DOHH2 (cell line): ENCODE measurements at regions not wholly inside any gene's neighbourhood (a gene's known extent, or its start where the extent isn't known, plus 50 kb on each side); places are given as distances from the start of the nearest gene placed in this dataset.

Experiments
- H3F3A ChIP-seq: fragments of 200-600 bp; sonication (generic), shearing (Covaris generic); 2 replicates; pipeline ENCODE4 v1.6.0; 2016; ENCODE audit warnings: antibody characterized with exemption, mild to moderate bottlenecking; ENCODE audit not compliant: control insufficient read depth, insufficient read depth
- H3K27ac ChIP-seq: fragments of 200-600 bp; sonication (generic); 2 replicates; pipeline ENCODE4 v1.5.1; 2014; ENCODE audit warnings: low read depth, mild to moderate bottlenecking, low read length, moderate library complexity
- H3K27me3 ChIP-seq: fragments of 200-600 bp; sonication (generic); 2 replicates; pipeline ENCODE4 v1.6.1; 2014; ENCODE audit warnings: mild to moderate bottlenecking, low read length, mixed read lengths; ENCODE audit not compliant: control insufficient read depth
- H3K36me3 ChIP-seq: fragments of 200-600 bp; sonication (generic); 2 replicates; pipeline ENCODE4 v1.6.1; 2014; ENCODE audit warnings: mild to moderate bottlenecking, low read length, moderate library complexity, mixed read lengths; ENCODE audit not compliant: control insufficient read depth
- H3K4me1 ChIP-seq: fragments of 200-600 bp; sonication (generic); 2 replicates; pipeline ENCODE4 v1.6.1; 2014; ENCODE audit warnings: mild to moderate bottlenecking, low read length, mixed read lengths; ENCODE audit not compliant: control insufficient read depth
- H3K4me2 ChIP-seq: fragments of 200-600 bp; sonication (generic); 2 replicates; pipeline ENCODE4 v1.6.0; 2014; ENCODE audit warnings: mild to moderate bottlenecking, low read length, moderate library complexity
- H3K4me3 ChIP-seq: fragments of 200-600 bp; sonication (generic); 2 replicates; pipeline ENCODE4 v1.5.1; 2014; ENCODE audit warnings: mild to moderate bottlenecking, low read length, mixed read lengths
- H3K79me2 ChIP-seq: fragments of 200-600 bp; sonication (generic); 2 replicates; pipeline ENCODE4 v1.6.1; 2014; ENCODE audit warnings: mild to moderate bottlenecking, low read length, mixed read lengths; ENCODE audit not compliant: control insufficient read depth
- H3K9me2 ChIP-seq: fragments of 200-600 bp; sonication (generic); replicated peaks from 2 replicates; pipeline ENCODE4 v1.6.1; 2014; ENCODE audit warnings: mild to moderate bottlenecking, low read length, mixed read lengths; ENCODE audit not compliant: control insufficient read depth
- H3K9me3 ChIP-seq: fragments of 200-600 bp; sonication (generic); 2 replicates; pipeline ENCODE4 v1.6.1; 2014; ENCODE audit warnings: antibody characterized with exemption, low read length, mixed read lengths; ENCODE audit not compliant: control insufficient read depth, insufficient read depth
- H4K20me1 ChIP-seq: fragments of 200-600 bp; sonication (generic); 2 replicates; pipeline ENCODE4 v1.6.0; 2014; ENCODE audit warnings: low read depth, mild to moderate bottlenecking, antibody characterized with exemption, low read length, moderate library complexity; ENCODE audit not compliant: control insufficient read depth, insufficient read depth
- EZH2phosphoT487 ChIP-seq: fragments of 200-600 bp; sonication (generic); IDR thresholded peaks from 2 replicates; pipeline ENCODE4 v1.6.1; 2017; ENCODE audit warnings: borderline replicate concordance, mild to moderate bottlenecking, antibody characterized with exemption, low read length, moderate library complexity, mixed read lengths
- TF ChIP-seq, protein P1 (sequence below): fragments of 200-600 bp; sonication (generic); IDR thresholded peaks from one replicate; pipeline ENCODE4 v1.5.1; 2014; ENCODE audit warnings: antibody characterized with exemption, mild to moderate bottlenecking, low read depth, low read length; ENCODE audit not compliant: poor library complexity, severe bottlenecking

DNA sequence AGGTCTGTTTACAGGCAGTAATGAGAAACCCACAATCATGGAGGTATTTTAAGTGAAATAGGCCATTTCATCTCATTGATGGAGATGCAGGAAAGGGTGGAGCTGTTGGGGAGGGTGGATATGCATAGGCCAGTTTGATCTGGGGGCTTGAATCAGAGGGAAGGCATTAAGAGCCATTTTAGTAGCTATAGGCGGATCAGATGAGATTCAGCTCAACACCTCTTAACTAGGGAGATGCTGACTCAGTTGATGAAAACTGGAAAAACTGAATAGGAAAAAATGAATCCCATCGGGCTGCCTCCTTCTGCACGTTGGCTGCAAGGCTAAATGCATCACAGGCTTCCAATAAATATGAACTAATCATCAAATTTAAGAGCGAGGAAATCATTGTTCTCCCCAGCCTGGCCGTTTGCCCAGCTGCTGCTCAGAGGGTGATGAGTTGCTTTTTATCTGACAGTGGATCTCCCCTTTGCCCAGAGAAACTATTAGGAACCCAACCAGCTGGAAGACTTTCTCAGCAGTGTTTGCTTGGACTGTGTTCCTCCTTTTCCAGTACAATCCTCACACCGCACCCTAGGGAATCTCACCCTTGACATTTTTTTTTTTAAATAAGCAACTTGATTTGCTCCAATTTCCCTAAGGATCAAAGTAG, 149.6 kb downstream of the SOX9 start:
- H3K4me2 ChIP-seq: no peak overlapping the region
- H3K4me3 ChIP-seq: no peak overlapping the region
- H3F3A ChIP-seq: no peaks in the 10 kb centered on the region
- H3K36me3 ChIP-seq: no peaks in the 10 kb centered on the region
- H3K4me1 ChIP-seq: no peaks in the 10 kb centered on the region
- no peaks in the 10 kb centered on the region for H3K9me2 ChIP-seq
- no peaks in the 10 kb centered on the region for H4K20me1 ChIP-seq
- H3K27me3 ChIP-seq: peaks cover 2% of the 10 kb centered on the region; the same call in 1 of the 2 replicates
- no peaks in the 10 kb centered on the region for H3K9me3 ChIP-seq
- TF ChIP-seq, protein P1, sequence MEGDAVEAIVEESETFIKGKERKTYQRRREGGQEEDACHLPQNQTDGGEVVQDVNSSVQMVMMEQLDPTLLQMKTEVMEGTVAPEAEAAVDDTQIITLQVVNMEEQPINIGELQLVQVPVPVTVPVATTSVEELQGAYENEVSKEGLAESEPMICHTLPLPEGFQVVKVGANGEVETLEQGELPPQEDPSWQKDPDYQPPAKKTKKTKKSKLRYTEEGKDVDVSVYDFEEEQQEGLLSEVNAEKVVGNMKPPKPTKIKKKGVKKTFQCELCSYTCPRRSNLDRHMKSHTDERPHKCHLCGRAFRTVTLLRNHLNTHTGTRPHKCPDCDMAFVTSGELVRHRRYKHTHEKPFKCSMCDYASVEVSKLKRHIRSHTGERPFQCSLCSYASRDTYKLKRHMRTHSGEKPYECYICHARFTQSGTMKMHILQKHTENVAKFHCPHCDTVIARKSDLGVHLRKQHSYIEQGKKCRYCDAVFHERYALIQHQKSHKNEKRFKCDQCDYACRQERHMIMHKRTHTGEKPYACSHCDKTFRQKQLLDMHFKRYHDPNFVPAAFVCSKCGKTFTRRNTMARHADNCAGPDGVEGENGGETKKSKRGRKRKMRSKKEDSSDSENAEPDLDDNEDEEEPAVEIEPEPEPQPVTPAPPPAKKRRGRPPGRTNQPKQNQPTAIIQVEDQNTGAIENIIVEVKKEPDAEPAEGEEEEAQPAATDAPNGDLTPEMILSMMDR: no peak
- TF ChIP-seq EZH2phosphoT487: no peak
- H3K79me2 ChIP-seq: no peaks in the 10 kb centered on the region
- no peak overlapping the region for H3K27ac ChIP-seq

- H3K9me3 ChIP-seq: no peaks in the 10 kb centered on the region
- no peaks in the 10 kb centered on the region for H3K79me2 ChIP-seq
- H3K27me3 ChIP-seq: peaks cover 2% of the 10 kb centered on the region; the same call in 1 of the 2 replicates
- H3K4me2 ChIP-seq: no peak overlapping the region
- no peaks in the 10 kb centered on the region for H3K9me2 ChIP-seq
- H3K36me3 ChIP-seq: no peaks in the 10 kb centered on the region
- no peak overlapping the region for H3K4me3 ChIP-seq
- H4K20me1 ChIP-seq: no peaks in the 10 kb centered on the region
- TF ChIP-seq EZH2phosphoT487: no peak
- TF ChIP-seq, protein P1: no peak
- H3K27ac ChIP-seq: no peak overlapping the region
- H3F3A ChIP-seq: no peaks in the 10 kb centered on the region
- no peaks in the 10 kb centered on the region for H3K4me1 ChIP-seq
These were observed 150.8 kb downstream of the SOX9 start for GRCh38 chr17:72271603-72272002.

GRCh38 chr17:72273289-72274056, 152.7 kb downstream of the SOX9 start:
- H3K79me2 ChIP-seq: no peaks in the 10 kb centered on the region
- H3K27me3 ChIP-seq: no peaks in the 10 kb centered on the region
- no peaks in the 10 kb centered on the region for H3K9me2 ChIP-seq
- H3K4me1 ChIP-seq: no peaks in the 10 kb centered on the region
- no peak for TF ChIP-seq EZH2phosphoT487
- TF ChIP-seq, protein P1: no peak
- no peaks in the 10 kb centered on the region for H3K9me3 ChIP-seq
- no peak overlapping the region for H3K4me3 ChIP-seq
- H3K36me3 ChIP-seq: no peaks in the 10 kb centered on the region
- H3F3A ChIP-seq: no peaks in the 10 kb centered on the region
- no peaks in the 10 kb centered on the region for H4K20me1 ChIP-seq
- H3K27ac ChIP-seq: no peak overlapping the region
- H3K4me2 ChIP-seq: no peak overlapping the region
